Immature natural killer cell (primary cell): ENCODE measurements at regions not wholly inside any gene's neighbourhood (a gene's known extent, or its start where the extent isn't known, plus 50 kb on each side); places are given as distances from the start of the nearest gene placed in this dataset.
"Not testable (repeated sequence)": the region's sequence is repeated elsewhere in the genome, so short reads cannot be mapped to it uniquely, and the experiment has no call there.

Experiments
- DNase-seq, 3 donors: peaks; one replicate each; pipeline ENCODE4 v3.0.0; 2022; ENCODE audit warnings: mixed read lengths in 1 of 3
- H3K27ac Mint-ChIP-seq, 6 donors: one replicate each; pipeline ENCODE4 v1.8.0; 2020; ENCODE audit warnings: mixed read lengths in 6 of 6, mild to moderate bottlenecking in 5 of 6, inconsistent platforms in 4 of 6, moderate library complexity in 3 of 6
- H3K27me3 Mint-ChIP-seq, 3 donors: one replicate each; pipeline ENCODE4 v1.8.0; 2020 to 2021; ENCODE audit warnings: low read depth in 3 of 3, mild to moderate bottlenecking in 3 of 3, mixed read lengths in 3 of 3, moderate library complexity in 3 of 3, inconsistent platforms in 1 of 3
- H3K36me3 Mint-ChIP-seq, 3 donors: one replicate each; pipeline ENCODE4 v1.8.0; 2020; ENCODE audit warnings: mixed read lengths in 3 of 3, inconsistent platforms in 2 of 3, mild to moderate bottlenecking in 2 of 3
- H3K4me1 Mint-ChIP-seq, 2 donors: one replicate each; pipeline ENCODE4 v1.8.0; 2020; ENCODE audit warnings: inconsistent platforms in 2 of 2, mild to moderate bottlenecking in 2 of 2, mixed read lengths in 2 of 2, moderate library complexity in 1 of 2
- H3K4me3 Mint-ChIP-seq, 5 donors: one replicate each; pipeline ENCODE4 v1.8.0; 2020; ENCODE audit warnings: mild to moderate bottlenecking in 5 of 5, mixed read lengths in 5 of 5, inconsistent platforms in 3 of 5, moderate library complexity in 3 of 5
- H3K9me3 Mint-ChIP-seq, 6 donors: one replicate each; pipeline ENCODE4 v1.8.0; 2020; ENCODE audit warnings: mild to moderate bottlenecking in 6 of 6, mixed read lengths in 6 of 6, inconsistent platforms in 4 of 6, moderate library complexity in 3 of 6

DNA sequence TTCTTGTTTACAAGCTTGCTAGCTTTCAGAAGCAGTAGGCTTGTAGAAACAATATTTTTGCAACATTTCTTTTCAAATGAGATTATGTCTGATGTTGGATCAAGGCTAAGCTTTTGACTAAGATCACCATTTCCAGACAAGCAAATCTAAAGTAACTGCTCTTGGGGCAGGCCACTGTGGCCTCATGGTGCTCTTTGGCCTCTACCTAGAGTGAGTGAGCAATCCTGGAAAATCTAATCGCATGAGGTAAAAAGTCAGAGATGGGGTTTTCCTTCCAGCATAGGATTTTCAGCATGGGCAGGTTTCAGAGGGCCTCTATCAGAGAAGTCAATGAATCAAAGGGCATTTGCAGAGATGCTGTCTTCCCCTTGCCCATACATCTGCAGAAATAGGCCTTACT, 331.9 kb downstream of the OMA1 start:
- Mint-ChIP-seq H3K27me3 (peaks cover 0 to 2% (median 0%) of the 10 kb centered on the region in 3 donors), H3K36me3 (no peaks in the 10 kb centered on the region), H3K4me1 (no peaks in the 10 kb centered on the region), H3K9me3 (no peaks in the 10 kb centered on the region), H3K4me3 (no peak overlapping the region), H3K27ac (no peak overlapping the region)
- no peak for DNase-seq

- Mint-ChIP-seq H3K9me3 (no peaks in the 10 kb centered on the region), H3K4me1 (no peaks in the 10 kb centered on the region), H3K36me3 (no peaks in the 10 kb centered on the region), H3K27me3 (peaks cover 0 to 2% (median 0%) of the 10 kb centered on the region in 3 donors), H3K27ac (no peak overlapping the region), H3K4me3 (no peak overlapping the region)
- DNase-seq: no peak
Measured at GRCh38 chr1:58211869-58212268, 334.7 kb downstream of the OMA1 start.

DNA sequence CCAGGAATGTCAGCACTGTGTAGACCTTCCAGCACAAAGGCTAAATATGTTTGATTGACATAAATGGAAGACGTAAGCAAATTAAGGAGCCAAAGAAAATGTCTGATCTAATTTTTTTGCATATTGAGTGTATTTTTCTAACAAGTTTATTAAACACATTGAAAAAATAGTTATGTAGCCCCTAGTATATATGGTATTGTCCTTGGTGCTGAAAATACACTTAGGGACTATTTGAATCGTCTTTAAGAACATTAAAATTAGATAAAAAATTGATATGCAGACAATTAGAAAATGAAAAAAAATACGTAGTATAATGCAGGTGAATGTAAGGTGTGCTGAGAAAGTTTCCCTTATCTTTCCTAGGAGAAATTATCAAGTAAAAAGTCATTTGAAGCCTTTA, 337.0 kb downstream of the OMA1 start:
- H3K9me3 Mint-ChIP-seq: no peaks in the 10 kb centered on the region
- H3K27ac Mint-ChIP-seq: no peak overlapping the region
- H3K27me3 Mint-ChIP-seq: peaks cover 0 to 2% (median 2%) of the 10 kb centered on the region in 3 donors
- no peaks in the 10 kb centered on the region for H3K36me3 Mint-ChIP-seq
- no peak overlapping the region for H3K4me3 Mint-ChIP-seq
- no peaks in the 10 kb centered on the region for H3K4me1 Mint-ChIP-seq
- DNase-seq: no peak

GRCh38 chr1:58206749-58207148, 339.8 kb downstream of the OMA1 start:
- Mint-ChIP-seq H3K4me3 (no peak overlapping the region), H3K4me1 (no peaks in the 10 kb centered on the region), H3K9me3 (no peaks in the 10 kb centered on the region), H3K27ac (no peak overlapping the region), H3K36me3 (no peaks in the 10 kb centered on the region), H3K27me3 (peaks cover 0 to 6% (median 2%) of the 10 kb centered on the region in 3 donors)
- DNase-seq: no peak

DNA sequence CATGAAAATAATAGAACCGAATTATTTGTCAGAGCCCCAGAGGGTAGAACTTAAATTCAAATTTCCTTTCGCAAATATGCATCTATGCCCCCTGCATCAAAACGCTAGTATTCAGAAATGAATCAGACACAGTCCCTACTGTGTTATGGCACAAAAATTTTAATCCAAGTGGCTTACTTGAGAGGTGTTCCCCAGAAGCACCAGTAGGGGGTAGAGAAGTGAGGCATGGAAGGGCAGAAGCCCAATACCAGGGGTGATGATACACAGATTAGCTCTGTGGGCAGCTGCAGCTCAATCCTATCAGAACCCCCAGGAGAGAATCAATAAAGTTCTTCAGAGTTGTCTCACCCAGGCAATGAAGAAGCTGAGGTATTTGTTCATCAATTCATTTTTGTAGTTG, 342.2 kb downstream of the OMA1 start:
- no peaks in the 10 kb centered on the region for H3K36me3 Mint-ChIP-seq

GRCh38 chr1:58201492-58202106, 344.9 kb downstream of the OMA1 start:
- Mint-ChIP-seq H3K27me3 (peaks cover 2 to 6% (median 4%) of the 10 kb centered on the region in 3 donors), H3K4me1 (no peaks in the 10 kb centered on the region), H3K9me3 (no peaks in the 10 kb centered on the region), H3K36me3 (peaks cover 0 to 4% (median 0%) of the 10 kb centered on the region in 3 donors), H3K27ac (no peak overlapping the region), H3K4me3 (no peak overlapping the region)
- DNase-seq: no peak

More for the DNA sequence above, 342.2 kb downstream of the OMA1 start:
- no peaks in the 10 kb centered on the region for H3K4me1 Mint-ChIP-seq
- no peak overlapping the region for H3K27ac Mint-ChIP-seq
- H3K9me3 Mint-ChIP-seq: no peaks in the 10 kb centered on the region
- peaks cover 0 to 6% (median under 1%) of the 10 kb centered on the region in 3 donors for H3K27me3 Mint-ChIP-seq
- no peak overlapping the region for H3K4me3 Mint-ChIP-seq
- DNase-seq: no peak

DNA sequence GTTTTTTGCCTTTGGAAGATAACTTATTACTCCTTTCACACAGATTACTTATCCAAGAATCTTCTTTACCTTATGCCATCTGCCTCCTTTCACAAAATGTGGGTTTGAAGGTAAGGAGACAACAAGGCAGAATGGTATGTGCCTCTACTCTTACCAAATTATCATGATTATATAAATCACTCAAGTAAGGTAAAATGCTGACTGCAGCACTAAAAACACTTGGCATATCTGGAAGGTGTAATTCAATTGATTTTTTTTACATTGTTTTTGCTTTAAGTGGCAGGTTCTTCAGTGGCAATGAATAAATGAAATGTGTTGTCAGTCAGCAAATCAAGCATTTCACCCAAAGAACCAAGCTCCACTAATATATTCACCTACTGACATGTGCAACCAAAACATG, 346.1 kb downstream of the OMA1 start:
- H3K4me1 Mint-ChIP-seq: no peaks in the 10 kb centered on the region
- peaks cover 2 to 6% (median 4%) of the 10 kb centered on the region in 3 donors for H3K27me3 Mint-ChIP-seq
- peaks cover 0 to 4% (median 0%) of the 10 kb centered on the region in 3 donors for H3K36me3 Mint-ChIP-seq
- no peak overlapping the region for H3K4me3 Mint-ChIP-seq
- no peaks in the 10 kb centered on the region for H3K9me3 Mint-ChIP-seq
- no peak overlapping the region for H3K27ac Mint-ChIP-seq
- DNase-seq: no peak

- no peak overlapping the region for H3K4me3 Mint-ChIP-seq
- peaks cover 0 to 4% (median 2%) of the 10 kb centered on the region in 3 donors for H3K27me3 Mint-ChIP-seq
- H3K36me3 Mint-ChIP-seq: peaks cover 0 to 4% (median 0%) of the 10 kb centered on the region in 3 donors
- H3K4me1 Mint-ChIP-seq: no peaks in the 10 kb centered on the region
- peaks cover 0 to 3% (median 0%) of the 10 kb centered on the region in 6 donors for H3K9me3 Mint-ChIP-seq
- no peak for DNase-seq
- no peak overlapping the region for H3K27ac Mint-ChIP-seq
Measured at GRCh38 chr1:58197811-58198210, 348.7 kb downstream of the OMA1 start.

GRCh38 chr1:58190267-58190988, 356.1 kb downstream of the OMA1 start:
- DNase-seq: no peak
- Mint-ChIP-seq H3K4me3 (no peak overlapping the region), H3K9me3 (peaks cover 0 to 3% (median 0%) of the 10 kb centered on the region in 6 donors), H3K4me1 (no peaks in the 10 kb centered on the region), H3K27ac (no peak overlapping the region), H3K36me3 (no peaks in the 10 kb centered on the region), H3K27me3 (peaks cover 0 to 2% (median 0%) of the 10 kb centered on the region in 3 donors)

DNA sequence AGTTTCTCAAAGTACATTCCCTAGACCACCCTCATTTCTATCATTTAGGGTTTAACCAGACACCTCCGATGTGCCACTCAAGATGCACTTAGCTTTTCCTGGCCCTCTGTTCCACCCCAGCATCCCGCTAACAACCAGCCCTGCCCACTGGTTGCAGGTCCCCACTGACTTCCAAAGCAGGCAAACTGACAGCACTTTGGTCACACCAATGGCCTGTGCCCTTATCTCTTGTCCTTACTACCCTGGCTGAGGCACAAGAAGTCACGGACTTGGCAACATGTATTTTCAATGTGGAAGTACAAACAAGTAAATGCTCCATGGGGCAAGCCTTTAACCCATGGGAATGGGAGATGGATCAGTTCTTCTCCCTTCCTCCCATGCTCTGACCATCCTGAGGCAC, 357.1 kb downstream of the OMA1 start:
- no peak for DNase-seq
- Mint-ChIP-seq H3K9me3 (peaks cover 0 to 5% (median 0%) of the 10 kb centered on the region in 6 donors), H3K4me3 (no peak overlapping the region), H3K36me3 (no peaks in the 10 kb centered on the region), H3K27ac (no peak overlapping the region), H3K27me3 (peaks cover 0 to 2% (median 0%) of the 10 kb centered on the region in 3 donors), H3K4me1 (no peaks in the 10 kb centered on the region)

- Mint-ChIP-seq H3K27ac (no peak overlapping the region), H3K36me3 (no peaks in the 10 kb centered on the region), H3K9me3 (peaks cover 5 to 16% (median 11%) of the 10 kb centered on the region in 6 donors), H3K4me3 (no peak overlapping the region), H3K4me1 (no peaks in the 10 kb centered on the region), H3K27me3 (peaks cover 2 to 3% (median 2%) of the 10 kb centered on the region in 3 donors)
- no peak for DNase-seq
Measured at GRCh38 chr1:58183286-58183685, 363.2 kb downstream of the OMA1 start.

DNA sequence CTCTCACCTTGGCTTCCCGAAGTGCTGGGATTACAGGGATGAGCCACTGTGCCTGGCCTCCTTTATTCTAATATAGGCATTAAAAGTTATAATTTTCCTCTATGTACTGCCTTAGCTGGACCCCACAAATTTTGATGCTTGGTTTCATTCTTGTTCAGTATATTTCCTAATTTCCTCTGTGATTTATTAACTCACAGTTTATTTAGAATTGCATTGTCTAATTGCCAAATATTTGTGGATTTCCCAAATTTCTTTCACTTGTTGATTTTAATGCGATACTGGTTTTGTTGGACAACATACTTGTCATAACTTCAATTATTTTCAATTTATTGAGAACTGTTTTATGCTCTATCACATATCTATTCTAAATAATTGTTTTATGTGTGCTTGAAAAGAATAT, 366.0 kb downstream of the OMA1 start:
- Mint-ChIP-seq H3K27ac (no peak overlapping the region), H3K4me3 (no peak overlapping the region), H3K9me3 (peaks cover 5 to 16% (median 11%) of the 10 kb centered on the region in 6 donors), H3K27me3 (peaks cover 2 to 3% (median 2%) of the 10 kb centered on the region in 3 donors), H3K36me3 (no peaks in the 10 kb centered on the region), H3K4me1 (no peaks in the 10 kb centered on the region)
- no peak for DNase-seq

DNA sequence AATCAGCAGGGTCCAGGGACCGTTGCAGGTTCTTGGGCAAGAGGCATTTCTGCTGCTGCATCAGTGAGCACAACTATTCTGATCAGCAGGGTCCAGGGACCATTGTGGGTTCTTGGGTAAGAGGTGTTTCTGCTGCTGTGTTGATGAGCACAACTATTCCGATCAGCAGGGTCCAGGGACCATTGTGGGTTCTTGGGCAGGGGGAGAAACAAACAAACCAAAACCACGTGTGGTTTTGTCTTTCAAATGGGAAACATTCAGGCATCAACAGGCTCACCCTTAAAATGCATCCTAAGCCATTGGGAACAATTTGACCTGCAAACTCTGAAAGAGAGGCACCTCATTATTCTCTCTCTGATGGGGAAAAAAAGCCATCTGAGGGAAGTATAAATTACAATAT, 377.4 kb downstream of the OMA1 start:
- not testable (repeated sequence) for H3K27me3 Mint-ChIP-seq, DNase-seq, H3K4me3 Mint-ChIP-seq, H3K36me3 Mint-ChIP-seq, H3K9me3 Mint-ChIP-seq, H3K27ac Mint-ChIP-seq, H3K4me1 Mint-ChIP-seq

DNA sequence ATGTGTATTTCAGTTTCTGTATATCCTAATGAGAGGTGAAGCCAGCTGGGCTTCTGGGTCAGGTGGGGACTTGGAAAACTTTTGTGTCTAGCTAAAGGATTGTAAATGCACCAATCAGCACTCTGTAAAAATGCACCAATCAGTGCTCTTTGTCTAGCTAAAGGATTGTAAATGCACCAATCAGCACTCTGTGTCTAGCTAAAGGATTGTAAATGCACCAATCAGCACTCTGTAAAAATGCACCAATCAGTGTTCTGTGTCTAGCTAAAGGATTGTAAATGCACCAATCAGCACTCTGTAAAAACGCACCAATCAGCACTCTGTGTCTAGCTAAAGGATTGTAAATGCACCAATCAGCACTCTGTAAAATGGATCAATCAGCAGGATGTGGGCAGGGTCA, 379.4 kb downstream of the OMA1 start:
- not testable (repeated sequence) for H3K36me3 Mint-ChIP-seq, DNase-seq, H3K4me1 Mint-ChIP-seq, H3K27me3 Mint-ChIP-seq, H3K9me3 Mint-ChIP-seq, H3K27ac Mint-ChIP-seq, H3K4me3 Mint-ChIP-seq
